AG04450 (cell line): ENCODE measurements at regions not wholly inside any gene's neighbourhood (a gene's known extent, or its start where the extent isn't known, plus 50 kb on each side); places are given as distances from the start of the nearest gene placed in this dataset.
A peak's percentile ranks its signal among the peaks of the same experiment; 100 is the strongest.

Experiments
- CTCF ChIA-PET: fragments of 300-600, 350-600 bp; formaldehyde crosslinking; extraction: SDS; loops from one replicate; lab custom pipeline; 2022; ENCODE audit warnings: antibody characterized with exemption, inconsistent platforms; lab: Charles Lee
- POLR2A ChIA-PET: fragments of 350-600 bp; formaldehyde crosslinking; extraction: SDS; loops from one replicate; lab custom pipeline; 2021; ENCODE audit warnings: antibody characterized with exemption, inconsistent platforms; lab: Yijun Ruan, JAX
- DNase-seq: peaks from one replicate; pipeline ENCODE4 v3.0.0-alpha.2; 2011; ENCODE audit warnings: low read depth, low spot score
- H3K27ac ChIP-seq: one replicate; pipeline ENCODE4 v1.5.1; 2012; ENCODE audit warnings: low read depth, low read length, control low read depth
- H3K27me3 ChIP-seq: one replicate; pipeline ENCODE4 v1.6.0; 2012; ENCODE audit warnings: low read length; ENCODE audit not compliant: control insufficient read depth, insufficient read depth
- H3K4me3 ChIP-seq: 2 replicates; pipeline ENCODE4 v1.5.1; 2011; ENCODE audit warnings: mild to moderate bottlenecking, low read depth, low read length, control low read depth
- H3K9me3 ChIP-seq: 2 replicates; pipeline ENCODE4 v1.5.1; 2012; ENCODE audit warnings: low read length; ENCODE audit not compliant: control insufficient read depth, insufficient read depth
- CTCF ChIP-seq: IDR thresholded peaks from 2 replicates; pipeline ENCODE4 v1.5.1; 2011; ENCODE audit warnings: low read depth, low read length, control low read depth, inconsistent platforms

DNA sequence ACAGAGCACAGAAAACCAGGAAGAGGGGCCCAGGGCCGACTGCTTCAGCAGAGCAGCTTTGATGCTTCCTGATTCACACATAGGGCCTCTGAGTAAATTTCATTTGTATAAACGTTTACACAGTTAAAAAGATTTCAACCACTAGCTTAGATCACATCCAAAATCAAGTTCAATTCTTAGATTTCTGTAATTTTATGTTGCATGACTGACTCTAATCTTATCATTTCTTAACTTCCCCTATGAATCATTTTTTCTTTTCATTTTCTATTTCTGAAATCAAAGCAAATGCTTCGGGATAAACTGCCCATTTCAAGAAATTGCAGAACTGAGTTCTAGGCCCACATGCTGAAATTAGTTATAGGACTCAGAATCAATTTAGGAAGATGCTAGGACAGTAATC lies 224.7 kb downstream of the INHBA start:
- DNase-seq: no peak
- ChIA-PET CTCF (no interaction called here), POLR2A (interaction anchor here (0.7 kb wide), 1 partner anchor 11 kb away, joined by 4 read pairs; no protein-coding TSS in a partner anchor)
- TF ChIP-seq CTCF: no peak
- peaks cover 3% of the 10 kb centered on the region; the same call in 1 of the 2 replicates for H3K9me3 ChIP-seq
- H3K27ac ChIP-seq: no peak overlapping the region
- H3K27me3 ChIP-seq: no peaks in the 10 kb centered on the region
- H3K4me3 ChIP-seq: no peak overlapping the region

DNA sequence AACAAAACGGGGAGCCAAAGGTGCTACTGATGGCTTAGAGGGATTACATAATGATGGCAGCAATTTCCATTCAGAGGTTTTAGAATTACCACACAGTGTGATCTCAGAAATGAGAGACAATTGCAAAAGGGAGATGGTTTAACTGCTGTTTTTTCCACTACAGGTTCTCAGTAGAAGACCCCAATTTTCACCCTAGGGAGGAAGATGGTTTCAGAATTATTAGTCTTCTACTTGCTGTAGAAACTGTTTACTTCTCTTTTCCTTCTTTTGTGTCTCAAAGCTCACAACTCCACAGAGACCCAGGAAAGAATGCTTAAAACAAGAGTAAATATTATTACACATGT lies 226.5 kb downstream of the INHBA start:
- CTCF ChIA-PET: no interaction called here
- H3K27ac ChIP-seq: no peak overlapping the region
- H3K4me3 ChIP-seq: no peak overlapping the region
- no peak for DNase-seq
- POLR2A ChIA-PET: no interaction called here
- no peak for TF ChIP-seq CTCF
- no peaks in the 10 kb centered on the region for H3K27me3 ChIP-seq
- peaks cover 3% of the 10 kb centered on the region; the same call in 1 of the 2 replicates for H3K9me3 ChIP-seq

DNA sequence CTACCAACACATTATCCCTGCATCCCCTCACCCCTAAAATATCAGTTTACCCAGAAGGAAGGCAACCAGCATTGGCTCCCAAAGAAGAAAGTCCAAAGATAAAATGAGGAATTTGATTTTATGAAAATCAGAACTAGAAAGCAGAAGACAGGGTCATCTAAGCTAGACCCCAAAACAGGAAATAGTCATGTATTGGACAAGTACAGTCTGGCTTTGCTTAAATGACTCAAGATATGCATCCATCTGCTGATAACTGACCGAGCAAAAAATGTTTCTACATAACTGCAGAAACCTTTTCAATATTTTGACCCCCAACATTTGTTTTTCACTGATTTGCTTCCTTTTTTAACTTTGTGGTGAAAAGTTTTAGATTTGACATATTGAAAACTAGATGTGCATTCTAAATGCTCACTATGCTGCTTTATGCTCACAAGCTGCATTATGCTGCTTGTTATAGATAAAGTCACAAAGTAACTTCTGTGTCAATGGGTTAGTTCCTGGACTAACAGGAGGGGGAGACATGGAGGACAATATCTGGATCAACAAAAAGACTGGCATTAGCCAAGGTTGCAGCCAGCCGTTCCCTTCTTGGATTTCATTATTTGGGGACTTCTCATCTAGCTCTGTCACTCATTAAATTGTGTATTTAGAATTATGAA lies 227.0 kb downstream of the INHBA start:
- 0 out of 2 replicates have a peak, but pooled peaks have one; percentile 4 for TF ChIP-seq CTCF
- no peak overlapping the region for H3K27ac ChIP-seq
- H3K9me3 ChIP-seq: peaks cover 3% of the 10 kb centered on the region; the same call in 1 of the 2 replicates
- no peak for DNase-seq
- no peaks in the 10 kb centered on the region for H3K27me3 ChIP-seq
- CTCF ChIA-PET: no interaction called here
- POLR2A ChIA-PET: no interaction called here
- no peak overlapping the region for H3K4me3 ChIP-seq

GRCh38 chr7:41472427-41473125 lies 230.3 kb downstream of the INHBA start:
- ChIA-PET POLR2A (no interaction called here), CTCF (interaction anchor here (0.6 kb wide), 1 partner anchor 153 kb away, joined by 5 read pairs; no protein-coding TSS in a partner anchor)
- Histone ChIP-seq H3K27ac (no peak overlapping the region), H3K9me3 (no peaks in the 10 kb centered on the region), H3K4me3 (no peak overlapping the region), H3K27me3 (no peaks in the 10 kb centered on the region)
- no peak for DNase-seq
- no peak for TF ChIP-seq CTCF

DNA sequence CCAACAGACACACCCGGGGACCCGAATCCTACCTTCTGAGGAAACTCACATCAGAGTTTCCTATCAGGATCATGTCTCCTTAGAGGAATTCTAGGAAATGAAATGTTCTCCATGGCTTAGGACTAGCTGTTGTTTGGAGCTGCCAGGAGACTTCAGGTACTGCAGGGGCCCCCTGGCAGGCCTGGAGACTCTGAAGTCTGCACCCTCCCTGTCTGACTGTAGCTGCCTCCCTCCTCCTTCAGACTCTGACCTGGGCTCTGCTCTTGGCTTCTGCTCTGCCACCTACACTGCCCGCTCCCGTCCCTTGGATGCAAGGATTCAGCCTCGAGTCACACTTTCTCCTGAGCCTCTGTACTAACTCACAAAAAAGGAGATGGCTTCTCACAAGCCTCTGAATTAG lies 232.8 kb downstream of the INHBA start:
- H3K4me3 ChIP-seq: no peak overlapping the region
- no peaks in the 10 kb centered on the region for H3K9me3 ChIP-seq
- DNase-seq: no peak
- H3K27ac ChIP-seq: no peak overlapping the region
- H3K27me3 ChIP-seq: no peaks in the 10 kb centered on the region
- POLR2A ChIA-PET: no interaction called here
- no peak for TF ChIP-seq CTCF
- CTCF ChIA-PET: no interaction called here
